Neural cell (in vitro differentiated cells): ENCODE measurements at regions not wholly inside any gene's neighbourhood (a gene's known extent, or its start where the extent isn't known, plus 50 kb on each side); places are given as distances from the start of the nearest gene placed in this dataset.

Experiments used
- CTCF ChIP-seq: fragments of 450-650 bp; IDR thresholded peaks from 2 replicates; pipeline ENCODE4 v1.5.1; 2014; ENCODE audit warnings: antibody characterized with exemption, mild to moderate bottlenecking, moderate library complexity; ENCODE audit not compliant: poor library complexity, severe bottlenecking
- EP300 ChIP-seq: fragments of 450-650 bp; conservative IDR thresholded peaks from 2 replicates; pipeline ENCODE4 v1.6.1; 2014; ENCODE audit warnings: antibody characterized with exemption, mild to moderate bottlenecking, moderate library complexity; ENCODE audit not compliant: poor library complexity, severe bottlenecking

- TF ChIP-seq CTCF (no peak), EP300 (no peak)
Observed at GRCh38 chr5:125888358-125888757, 534.9 kb upstream of the GRAMD2B start.
